Fibroblast of lung (primary cell): ENCODE measurements at regions not wholly inside any gene's neighbourhood (a gene's known extent, or its start where the extent isn't known, plus 50 kb on each side); places are given as distances from the start of the nearest gene placed in this dataset.

ENCODE experiments used
- DNase-seq, 2 donors: peaks; one replicate each; pipeline versions ENCODE4 v3.0.0 to v3.0.0-alpha.2; 2010; ENCODE audit warnings: low read depth in 2 of 2
- H2AFZ ChIP-seq: 2 replicates; pipeline ENCODE4 v1.5.1; 2012; ENCODE audit warnings: low read length, control low read depth, inconsistent platforms
- H3K27ac ChIP-seq: 2 replicates; pipeline ENCODE4 v1.5.1; 2011; ENCODE audit warnings: low read length, control low read depth; ENCODE audit not compliant: insufficient read depth
- H3K27me3 ChIP-seq: 2 replicates; pipeline ENCODE4 v1.5.1; 2011; ENCODE audit warnings: mild to moderate bottlenecking, low read length; ENCODE audit not compliant: control insufficient read depth, insufficient read depth
- H3K36me3 ChIP-seq: 2 replicates; pipeline ENCODE4 v1.5.1; 2011; ENCODE audit warnings: low read length; ENCODE audit not compliant: control insufficient read depth, insufficient read depth
- H3K4me1 ChIP-seq: 2 replicates; pipeline ENCODE4 v1.5.1; 2011; ENCODE audit warnings: low read length; ENCODE audit not compliant: control insufficient read depth, insufficient read depth; ENCODE audit errors: extremely low read depth
- H3K4me2 ChIP-seq: 2 replicates; pipeline ENCODE4 v1.5.1; 2011; ENCODE audit warnings: low read length, control low read depth; ENCODE audit not compliant: insufficient read depth; ENCODE audit errors: extremely low read depth
- H3K4me3 ChIP-seq, 4 experiments: fragments of 200-600 bp in 1 of 4; sonication (generic) in 1 of 4; replicated peaks in 1 of 4; 2 replicates each; pipeline ENCODE4 v1.5.1; 2011 to 2016; ENCODE audit warnings: low read length in 4 of 4, low read depth in 3 of 4, mild to moderate bottlenecking in 3 of 4, control low read depth in 2 of 4, inconsistent platforms in 1 of 4, mixed read lengths in 1 of 4; ENCODE audit not compliant: insufficient read depth in 1 of 4; ENCODE audit errors: control extremely low read depth in 1 of 4
- H3K79me2 ChIP-seq: 2 replicates; pipeline ENCODE4 v1.5.1; 2012; ENCODE audit warnings: mild to moderate bottlenecking, low read length, inconsistent platforms; ENCODE audit not compliant: control insufficient read depth, insufficient read depth
- H3K9ac ChIP-seq: 2 replicates; pipeline ENCODE4 v1.5.1; 2011; ENCODE audit warnings: mild to moderate bottlenecking, low read length, control low read depth; ENCODE audit not compliant: insufficient read depth
- H3K9me3 ChIP-seq: 2 replicates; pipeline ENCODE4 v1.5.1; 2012; ENCODE audit warnings: low read depth, low read length; ENCODE audit not compliant: control insufficient read depth, insufficient read depth
- H4K20me1 ChIP-seq: 2 replicates; pipeline ENCODE4 v1.5.1; 2011; ENCODE audit warnings: low read length; ENCODE audit not compliant: control insufficient read depth, insufficient read depth; ENCODE audit errors: extremely low read depth
- CTCF ChIP-seq, 2 donors: IDR thresholded peaks in 1 of 2; conservative IDR thresholded peaks in 1 of 2; 1 replicate in 1 of 2; 2 replicates in 1 of 2; pipeline ENCODE4 v1.5.1; 2011 to 2012; ENCODE audit warnings: low read length in 2 of 2, control low read depth in 1 of 2, inconsistent platforms in 1 of 2, low read depth in 1 of 2, mild to moderate bottlenecking in 1 of 2
- EZH2 ChIP-seq: IDR thresholded peaks from 2 replicates; pipeline ENCODE4 v1.5.1; 2012; ENCODE audit warnings: low read length, control low read depth, mild to moderate bottlenecking; ENCODE audit errors: missing control alignments

- Histone ChIP-seq H3K4me2 (no peak overlapping the region), H3K79me2 (no peaks in the 10 kb centered on the region), H3K4me3 (no peak overlapping the region), H4K20me1 (no peaks in the 10 kb centered on the region), H3K9ac (no peak overlapping the region), H3K4me1 (no peaks in the 10 kb centered on the region), H3K27ac (no peak overlapping the region), H3K9me3 (no peaks in the 10 kb centered on the region), H3K27me3 (no peaks in the 10 kb centered on the region), H2AFZ (no peak overlapping the region), H3K36me3 (no peaks in the 10 kb centered on the region)
- DNase-seq, result no peak
- TF ChIP-seq EZH2, result no peak
These were observed 188.6 kb downstream of the MDFIC start for GRCh38 chr7:115110523-115110922.

GRCh38 chr7:115106316-115106715 is 184.4 kb downstream of the MDFIC start:
- Histone ChIP-seq H3K79me2 (no peaks in the 10 kb centered on the region), H3K9ac (no peak overlapping the region), H4K20me1 (no peaks in the 10 kb centered on the region), H3K4me1 (no peaks in the 10 kb centered on the region), H3K27ac (no peak overlapping the region), H3K4me3 (no peak overlapping the region), H3K27me3 (no peaks in the 10 kb centered on the region), H2AFZ (no peak overlapping the region), H3K36me3 (no peaks in the 10 kb centered on the region), H3K4me2 (no peak overlapping the region), H3K9me3 (no peaks in the 10 kb centered on the region)
- TF ChIP-seq CTCF (conservative IDR thresholded peaks at IDR 0.05 in 1 of 2, IDR thresholded peaks at IDR 0.05 in 1 of 2; ENCODE audit: low read depth in 1 of 2, low read length in 2 of 2), result no peak
- TF ChIP-seq EZH2, result no peak
- no peak for DNase-seq

- no peaks in the 10 kb centered on the region for H3K36me3 ChIP-seq
- H3K27ac ChIP-seq, result no peak overlapping the region
- H3K79me2 ChIP-seq, result no peaks in the 10 kb centered on the region
- no peak overlapping the region for H3K9ac ChIP-seq
- H3K27me3 ChIP-seq, result no peaks in the 10 kb centered on the region
- H3K4me2 ChIP-seq, result no peak overlapping the region
- no peak for TF ChIP-seq EZH2
- no peak for TF ChIP-seq CTCF (conservative IDR thresholded peaks at IDR 0.05 in 1 of 2, IDR thresholded peaks at IDR 0.05 in 1 of 2; ENCODE audit: low read depth in 1 of 2, low read length in 2 of 2)
- H2AFZ ChIP-seq, result no peak overlapping the region
- DNase-seq, result no peak
- H3K9me3 ChIP-seq, result no peaks in the 10 kb centered on the region
- H3K4me1 ChIP-seq, result no peaks in the 10 kb centered on the region
- no peak overlapping the region for H3K4me3 ChIP-seq
- no peaks in the 10 kb centered on the region for H4K20me1 ChIP-seq
These were observed 180.8 kb downstream of the MDFIC start for GRCh38 chr7:115102738-115103137.
